ENCODE measurements at regions not wholly inside any gene's neighbourhood (a gene's known extent, or its start where the extent isn't known, plus 50 kb on each side); places are given as distances from the start of the nearest gene placed in this dataset.

DNA sequence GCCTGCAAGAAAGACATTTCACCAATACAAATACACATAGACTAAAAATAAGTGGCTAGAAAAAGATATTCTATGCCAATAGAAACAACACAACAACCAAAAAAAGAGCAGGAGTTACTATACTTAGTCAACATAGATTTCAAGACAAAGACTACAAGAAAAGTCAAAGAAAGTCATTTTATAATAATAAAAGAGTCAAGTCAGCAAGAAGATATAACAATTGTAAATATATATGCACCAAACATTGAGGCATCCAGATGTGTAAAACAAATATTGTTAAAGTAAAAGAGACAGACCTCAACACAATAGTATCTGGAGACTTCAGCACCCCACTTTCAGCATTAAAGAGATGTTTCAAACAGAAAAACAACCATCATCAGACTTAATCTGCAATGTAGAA, 104.6 kb downstream of the AMY1C start:
- no peak for DNase-seq (ENCODE audit: low read depth in 2 of 2)

DNA sequence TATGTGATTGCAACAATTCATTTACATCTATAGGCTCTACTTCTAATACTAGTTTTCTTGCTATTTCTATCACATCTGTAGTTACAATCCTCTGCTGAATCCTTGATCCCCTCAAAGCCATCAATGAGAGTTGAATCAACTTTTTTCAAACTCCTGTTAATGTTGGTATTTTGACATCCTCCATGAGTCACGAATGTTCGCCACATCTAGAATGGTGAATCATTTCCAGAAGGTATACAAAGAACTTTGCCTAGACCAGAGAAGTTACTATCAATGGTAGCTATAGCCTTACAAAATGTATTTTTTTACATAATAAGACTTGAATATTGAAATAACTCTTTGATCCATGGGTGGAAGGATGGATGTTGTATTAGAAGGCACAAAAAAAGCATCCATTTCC, 110.0 kb downstream of the AMY1C start:
- no peak for DNase-seq (ENCODE audit: low read depth in 2 of 2)

DNA sequence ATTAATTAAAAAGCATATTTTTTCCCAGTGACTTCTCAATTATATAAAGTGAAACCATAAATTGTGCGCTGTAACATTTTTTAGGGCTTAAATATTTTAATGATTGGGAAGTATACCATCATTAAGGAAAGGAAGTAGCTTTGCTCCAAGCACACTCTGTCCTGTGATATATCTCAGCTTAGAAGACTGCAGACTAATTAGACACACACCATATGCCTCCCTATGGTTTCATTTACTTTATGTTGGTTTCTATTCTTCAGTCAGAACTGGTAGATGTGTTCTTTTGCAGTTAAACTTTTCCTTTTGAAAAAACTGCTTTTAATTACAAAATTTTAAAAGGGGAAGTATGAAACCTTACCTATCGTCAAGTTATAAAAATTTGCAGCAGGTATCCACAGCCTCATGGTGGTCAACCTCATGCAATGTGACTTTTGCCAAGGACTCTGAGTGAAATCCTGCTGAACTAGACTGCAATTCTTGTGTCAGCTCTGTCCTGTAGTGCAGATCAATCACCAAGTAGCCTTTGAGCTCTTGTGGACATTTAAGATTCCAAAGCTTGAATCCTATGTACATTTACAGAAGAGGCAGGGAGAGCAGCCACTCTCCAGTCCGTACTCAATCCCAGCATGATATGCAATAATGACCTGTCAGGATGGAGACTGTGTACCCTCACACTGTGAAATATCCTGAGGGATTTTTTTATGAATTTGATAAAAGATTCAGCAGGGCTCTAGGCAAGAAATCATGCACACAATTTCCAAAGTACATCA, 149.1 kb downstream of the AMY1C start:
- no peak for DNase-seq (ENCODE audit: low read depth in 2 of 2)

DNA sequence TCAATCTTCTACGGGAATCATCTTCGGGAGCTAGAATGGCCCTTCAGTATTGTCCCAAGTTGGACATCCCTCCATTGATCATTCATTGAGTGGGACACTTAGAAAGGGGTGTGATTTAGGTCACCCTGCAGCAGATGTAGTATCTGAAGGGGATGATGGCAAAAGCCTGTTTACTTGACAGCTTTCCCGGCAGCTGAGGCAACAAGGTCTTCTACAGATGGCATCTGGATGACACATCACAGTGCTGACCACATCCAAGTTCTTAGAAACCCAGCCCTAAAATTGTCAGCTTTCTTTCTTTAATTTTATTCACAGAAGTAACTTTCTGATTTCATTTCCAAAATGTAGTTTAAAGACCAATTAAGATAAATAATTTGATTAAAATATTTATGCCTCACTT, 150.3 kb downstream of the AMY1C start:
- DNase-seq (ENCODE audit: low read depth in 2 of 2) = no peak

DNA sequence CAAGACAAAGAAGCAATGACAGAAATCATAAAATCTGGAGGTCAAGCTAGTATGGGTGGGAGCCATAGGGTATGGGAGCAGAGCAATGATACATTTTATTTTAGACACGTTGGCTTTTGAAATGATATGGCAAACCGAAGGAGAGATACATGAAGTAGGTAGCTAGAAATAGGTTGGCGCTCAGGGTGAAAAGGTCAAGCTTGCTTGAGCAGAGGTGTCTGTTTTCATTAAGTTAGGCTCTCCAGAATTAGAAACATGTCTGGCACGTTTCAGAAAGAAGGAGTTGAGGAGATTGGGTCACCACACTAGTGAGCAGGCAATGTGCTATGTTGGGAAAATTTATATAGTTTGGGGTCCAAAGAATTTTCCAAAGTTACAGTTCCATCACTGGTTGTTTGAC, 151.4 kb downstream of the AMY1C start:
- DNase-seq (ENCODE audit: low read depth in 2 of 2) = no peak

DNA sequence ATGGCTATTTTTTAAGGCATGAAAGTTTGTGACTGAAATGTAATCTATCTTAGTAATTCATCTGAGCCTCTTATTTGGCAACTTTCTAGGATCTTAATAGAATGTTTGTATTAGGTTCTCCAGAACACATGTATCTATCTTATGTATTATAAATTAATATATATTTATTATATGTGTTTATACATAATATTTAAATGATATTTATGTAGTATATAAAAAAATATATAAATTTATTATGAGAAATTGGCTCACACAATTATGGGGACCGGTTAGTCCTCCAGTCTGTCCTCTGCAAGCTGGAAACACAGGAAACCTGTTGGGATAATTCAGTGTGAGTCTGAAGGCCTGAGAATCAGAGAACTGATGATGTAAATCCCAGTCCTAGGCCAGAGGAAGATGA, 155.7 kb downstream of the AMY1C start:
- no peak for DNase-seq (ENCODE audit: low read depth in 2 of 2)

DNA sequence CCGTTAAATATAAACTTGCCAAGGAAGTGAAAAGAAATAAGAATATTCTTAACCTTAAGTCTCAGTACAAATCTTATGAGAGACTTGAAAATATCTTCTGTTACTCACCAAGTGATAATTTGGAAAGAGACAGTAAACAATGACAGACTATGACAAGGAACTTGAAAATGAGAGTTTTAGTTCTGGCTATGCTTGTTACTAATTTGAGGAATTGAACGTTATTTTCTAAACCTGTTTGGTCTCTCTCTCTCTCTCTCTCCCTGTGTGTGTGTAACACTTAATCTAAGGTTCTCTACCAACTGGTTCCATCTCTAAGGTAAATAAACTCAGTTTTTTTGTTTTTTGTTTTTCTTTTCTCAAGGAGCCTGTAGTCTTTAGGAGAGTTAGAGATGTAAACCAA, 161.8 kb downstream of the AMY1C start:
- DNase-seq (ENCODE audit: low read depth in 2 of 2) = no peak

DNA sequence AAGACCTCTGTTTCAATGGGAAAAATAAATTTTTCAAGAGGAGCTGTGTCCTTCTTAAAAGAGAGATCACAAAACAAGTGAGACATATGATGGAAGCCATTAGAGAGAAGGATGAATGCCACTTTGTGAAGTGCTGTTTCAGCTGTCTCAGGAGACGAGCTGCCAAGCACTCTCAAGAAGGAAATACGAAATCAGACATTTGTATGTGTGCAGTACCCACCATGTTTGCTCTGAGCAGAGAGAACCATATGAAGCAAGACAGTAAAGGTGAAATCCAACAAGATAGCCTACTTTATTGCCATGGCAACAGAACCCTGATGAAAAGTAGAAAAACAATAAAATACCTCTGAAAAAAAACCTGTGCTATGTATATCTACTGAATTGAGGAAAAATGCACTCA, 168.1 kb downstream of the AMY1C start:
- no peak for DNase-seq (ENCODE audit: low read depth in 2 of 2)

DNA sequence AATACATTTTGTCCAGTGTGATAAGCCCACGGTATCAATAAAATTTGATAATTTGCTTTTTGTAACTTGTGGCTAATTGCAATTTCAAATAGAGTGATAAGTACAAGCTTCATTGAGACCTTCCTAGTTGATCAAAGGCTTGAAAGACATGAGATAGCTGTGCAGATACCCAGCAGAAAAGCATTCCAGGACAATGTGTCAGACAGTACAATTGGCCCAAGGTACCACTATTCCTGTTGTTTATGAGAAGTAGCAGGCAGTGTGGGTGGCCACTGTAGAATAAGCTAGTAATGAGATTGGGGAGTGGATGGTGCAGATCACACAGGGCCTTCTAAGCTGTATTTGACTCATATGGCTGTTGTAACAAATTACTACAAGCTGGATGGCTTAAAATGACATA, 182.2 kb downstream of the AMY1C start:
- no peak for DNase-seq (ENCODE audit: low read depth in 2 of 2)

DNA sequence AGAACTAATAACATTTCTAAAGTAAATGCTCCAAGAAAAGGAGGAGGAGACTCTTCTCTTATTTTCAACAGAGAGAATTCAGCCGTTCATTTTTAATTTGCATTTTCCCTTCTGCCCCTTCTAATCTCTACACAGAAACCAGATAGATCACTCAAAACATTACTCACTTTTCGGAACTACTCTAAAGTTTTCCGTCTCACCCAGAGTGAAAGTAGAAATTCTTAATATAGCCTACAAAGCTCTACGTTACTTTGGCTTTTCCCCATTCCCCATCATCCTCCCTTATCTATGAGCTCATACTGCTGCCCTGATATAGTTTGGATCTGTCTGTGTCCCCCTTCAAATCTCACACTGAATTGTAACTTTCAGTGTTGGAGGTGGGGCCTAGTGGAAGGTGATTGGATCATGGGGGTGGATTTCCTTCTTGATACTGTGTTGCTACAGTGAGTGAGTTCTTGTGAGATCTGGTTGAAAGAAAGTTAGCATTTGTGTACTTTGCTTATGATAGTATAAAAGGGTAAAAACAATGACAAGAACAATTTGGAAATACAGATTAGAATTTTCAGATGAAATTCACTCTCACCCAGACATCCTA, 188.2 kb downstream of the AMY1C start:
- no peak for DNase-seq (ENCODE audit: low read depth in 2 of 2)

DNA sequence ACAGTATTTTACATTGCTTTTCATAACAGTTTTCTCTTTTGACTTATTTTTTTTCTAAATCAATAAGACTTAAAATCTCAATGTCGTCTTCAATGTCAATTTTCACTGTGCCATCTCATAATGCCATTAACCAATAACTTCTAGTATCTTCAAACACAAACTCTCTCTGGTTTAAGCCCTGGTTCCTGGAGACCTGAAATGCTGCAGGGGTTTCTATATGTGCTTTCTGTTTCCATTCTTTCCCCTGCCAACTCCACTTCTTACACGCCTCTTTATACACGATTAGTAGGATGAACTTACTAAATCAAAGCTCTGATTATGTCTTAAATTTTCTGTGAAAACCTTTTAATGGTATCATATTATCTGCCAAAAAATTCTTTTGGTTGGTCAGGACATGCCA, 191.4 kb downstream of the AMY1C start:
- DNase-seq (ENCODE audit: low read depth in 2 of 2) = no peak

DNA sequence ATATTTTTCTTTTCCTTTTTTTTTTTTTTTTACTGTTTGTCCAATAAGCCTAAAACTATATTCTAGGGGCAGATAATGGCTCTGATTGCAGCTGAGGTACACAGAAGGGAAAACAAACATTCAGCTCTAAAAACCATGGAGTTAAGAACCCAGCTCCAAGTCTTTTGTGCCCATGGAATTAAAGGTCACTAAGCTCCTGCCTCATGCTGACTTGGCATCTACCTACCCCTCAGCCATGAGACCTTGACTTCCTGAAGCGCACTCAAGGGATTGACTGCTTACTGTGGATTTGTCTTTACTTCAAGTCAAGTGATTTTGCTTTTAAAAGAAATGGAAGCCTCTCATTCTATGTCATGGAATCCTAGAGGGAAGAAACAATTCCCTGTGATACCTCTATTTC, 192.3 kb downstream of the AMY1C start:
- DNase-seq (ENCODE audit: low read depth in 2 of 2) = no peak

DNA sequence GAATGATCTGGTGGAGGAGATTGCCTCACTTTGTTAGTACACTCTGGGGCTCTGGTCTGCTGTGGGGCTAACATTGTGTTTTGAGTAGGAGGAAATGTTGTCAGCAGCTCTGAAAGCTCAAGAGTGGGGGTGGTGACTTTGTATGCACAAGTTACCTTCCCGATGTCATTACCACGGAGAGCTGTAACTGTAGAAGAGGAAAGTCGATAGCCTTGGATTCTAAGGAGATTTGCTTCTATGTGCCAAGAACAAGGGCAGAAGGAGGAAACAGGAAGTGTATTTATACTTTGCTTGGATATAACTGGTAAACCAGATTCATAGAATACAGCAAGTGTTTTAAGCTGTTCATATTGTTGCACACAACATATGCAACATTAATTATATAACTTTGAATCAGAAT, 196.1 kb downstream of the AMY1C start:
- DNase-seq (ENCODE audit: low read depth in 2 of 2) = no peak

DNA sequence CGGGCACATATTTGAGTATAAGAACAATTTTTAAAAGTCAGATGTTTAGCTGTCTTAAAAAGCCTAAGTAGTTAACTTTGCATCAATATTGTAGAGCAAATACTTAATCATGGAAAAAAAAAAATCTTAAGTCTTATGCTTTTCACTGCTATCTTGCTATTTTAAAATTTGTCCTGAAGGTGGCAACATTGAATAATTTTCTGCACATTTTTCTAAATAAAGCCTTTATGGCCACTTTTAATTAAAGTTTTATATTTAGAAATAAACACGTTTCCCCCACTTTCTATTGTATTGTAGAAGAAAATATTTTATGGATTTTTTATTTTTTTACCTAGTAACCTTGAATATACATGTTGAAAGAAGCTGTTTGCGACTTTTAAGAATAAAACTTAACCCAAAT, 198.8 kb downstream of the AMY1C start:
- DNase-seq (ENCODE audit: low read depth in 2 of 2) = no peak

DNA sequence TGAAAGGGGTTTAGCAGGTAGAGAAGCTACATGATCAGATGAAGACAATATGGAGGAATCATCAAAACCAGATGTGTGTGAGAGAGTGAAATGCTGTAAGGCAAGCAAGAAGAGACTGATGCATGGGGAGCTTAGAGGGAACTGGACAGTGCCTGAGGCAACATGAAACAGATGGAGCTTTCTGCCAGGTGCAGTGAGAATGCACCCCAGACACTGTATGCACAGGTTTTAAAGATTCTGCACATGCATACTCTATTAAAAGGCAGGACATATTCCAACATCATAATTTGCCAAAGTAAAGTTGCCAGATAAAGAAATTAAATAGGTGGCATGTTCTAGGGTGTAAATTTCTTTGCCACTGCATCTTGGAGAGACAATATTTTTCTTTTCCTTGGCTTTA, 200.1 kb downstream of the AMY1C start:
- DNase-seq (ENCODE audit: low read depth in 2 of 2) = no peak

DNA sequence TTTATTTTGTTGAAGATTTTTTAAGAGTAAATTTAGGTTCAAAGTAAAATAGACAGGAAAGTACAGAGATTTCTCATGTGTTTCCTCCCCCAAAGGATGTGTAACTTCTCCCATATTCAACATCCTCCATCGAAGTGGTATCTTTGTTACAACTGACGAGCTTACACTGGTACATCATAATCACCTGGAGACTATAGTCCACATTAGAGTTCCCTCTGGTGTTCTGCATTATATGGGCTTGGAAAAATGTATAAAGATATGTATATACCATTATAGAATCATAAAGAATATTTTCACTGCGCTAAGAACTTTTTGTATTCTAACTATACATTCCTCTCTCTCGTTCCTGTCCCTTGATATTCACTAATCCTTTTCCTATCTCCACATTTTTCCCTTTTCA, 203.7 kb downstream of the AMY1C start:
- DNase-seq (ENCODE audit: low read depth in 2 of 2) = no peak

DNA sequence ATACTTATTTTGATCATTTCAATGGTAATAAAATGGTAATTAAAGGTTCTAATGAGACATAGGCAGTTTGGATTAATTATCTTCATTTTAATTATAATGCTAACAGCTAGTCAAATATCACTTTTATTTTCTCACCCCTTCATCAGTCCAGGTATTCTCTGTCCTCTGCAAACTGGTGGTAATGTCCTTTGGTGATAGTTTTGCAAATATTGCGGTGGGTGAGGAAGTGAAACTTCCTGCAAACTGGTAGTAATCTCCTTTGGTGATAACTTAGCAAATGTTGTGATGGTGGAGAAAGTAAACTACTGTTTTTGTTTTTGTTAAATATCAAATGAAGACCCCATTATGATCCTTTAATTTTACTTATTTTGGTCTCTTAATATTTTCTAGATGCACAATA, 209.0 kb downstream of the AMY1C start:
- DNase-seq (ENCODE audit: low read depth in 2 of 2) = no peak

DNA sequence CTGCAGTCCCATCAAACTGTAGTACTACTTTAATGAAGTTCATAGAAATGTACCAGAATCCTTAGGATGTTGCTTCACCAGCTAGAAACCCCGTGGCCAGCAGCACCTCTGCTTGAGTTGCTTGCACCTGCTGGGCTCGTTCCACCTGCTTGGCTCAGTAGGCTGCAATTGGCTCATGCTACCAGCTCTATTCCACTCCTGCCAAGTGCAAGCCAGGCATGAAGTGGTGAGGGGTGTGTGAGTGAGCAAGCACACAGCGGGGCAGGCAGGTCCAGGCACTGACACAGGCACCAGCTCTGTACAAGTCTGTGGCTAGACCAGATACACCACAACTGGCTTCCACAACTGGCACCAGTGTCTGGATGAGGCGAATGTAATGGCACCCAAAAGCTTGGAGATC, 209.9 kb downstream of the AMY1C start:
- DNase-seq (ENCODE audit: low read depth in 2 of 2) = no peak

DNA sequence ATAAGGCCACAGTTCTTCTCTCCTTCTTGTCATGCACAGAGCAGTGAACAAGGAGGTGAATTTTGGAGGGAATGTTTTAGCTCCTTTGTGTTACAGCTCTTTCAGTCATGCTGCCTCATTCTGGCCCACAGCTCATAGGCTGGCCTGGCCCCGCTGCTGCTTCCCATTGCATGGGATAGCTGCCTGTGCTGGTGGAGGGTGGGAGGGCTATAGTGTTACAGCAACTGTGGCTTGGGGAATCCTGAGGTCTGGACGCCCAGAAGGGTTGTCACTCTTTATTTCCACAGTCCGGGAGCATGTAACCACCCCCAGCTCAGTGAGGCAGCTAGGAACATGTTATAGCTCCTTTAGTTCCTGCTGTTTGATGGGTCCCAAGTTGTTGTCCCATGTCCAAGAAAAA, 210.3 kb downstream of the AMY1C start:
- DNase-seq (ENCODE audit: low read depth in 2 of 2) = no peak

DNA sequence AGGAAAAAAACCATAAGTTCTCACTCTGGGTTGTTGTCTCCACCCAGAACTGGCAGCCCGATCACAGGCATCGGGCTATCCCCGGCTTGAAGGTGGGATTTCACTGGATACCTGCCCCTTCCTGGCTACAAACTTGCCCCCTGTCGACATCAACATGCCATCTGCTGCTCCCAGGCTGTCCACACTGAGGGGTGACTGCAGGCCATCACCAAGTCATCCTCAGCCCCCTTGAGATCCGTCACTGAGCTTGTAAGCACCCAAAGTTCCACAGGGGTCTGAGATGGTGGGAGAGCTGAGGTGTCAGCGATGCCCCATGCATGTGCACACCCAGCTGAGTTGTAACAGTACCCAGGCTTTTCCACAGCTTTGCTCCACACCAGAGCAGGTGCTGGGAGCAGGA, 211.0 kb downstream of the AMY1C start:
- DNase-seq (ENCODE audit: low read depth in 2 of 2) = no peak

DNA sequence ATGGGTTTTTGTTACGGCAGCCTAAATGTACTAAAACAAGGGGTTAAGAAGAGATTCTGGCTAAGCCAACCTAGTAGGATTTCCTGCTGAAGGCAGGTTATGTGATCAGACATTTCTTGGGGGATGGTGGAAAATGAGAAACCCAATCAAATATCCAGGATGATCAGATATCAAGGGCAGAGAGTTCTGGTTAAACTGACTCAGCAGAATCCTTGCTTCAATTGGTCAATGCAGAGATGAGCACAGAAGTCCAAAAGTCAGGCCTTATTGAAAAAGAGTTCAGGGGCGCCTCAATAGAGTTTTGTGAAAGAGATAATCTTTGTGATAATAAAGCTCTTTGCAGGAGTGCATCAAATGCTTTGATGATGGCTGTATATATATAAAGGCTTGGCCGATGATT, 237.1 kb downstream of the AMY1C start:
- no peak for DNase-seq (ENCODE audit: low read depth in 2 of 2)

DNA sequence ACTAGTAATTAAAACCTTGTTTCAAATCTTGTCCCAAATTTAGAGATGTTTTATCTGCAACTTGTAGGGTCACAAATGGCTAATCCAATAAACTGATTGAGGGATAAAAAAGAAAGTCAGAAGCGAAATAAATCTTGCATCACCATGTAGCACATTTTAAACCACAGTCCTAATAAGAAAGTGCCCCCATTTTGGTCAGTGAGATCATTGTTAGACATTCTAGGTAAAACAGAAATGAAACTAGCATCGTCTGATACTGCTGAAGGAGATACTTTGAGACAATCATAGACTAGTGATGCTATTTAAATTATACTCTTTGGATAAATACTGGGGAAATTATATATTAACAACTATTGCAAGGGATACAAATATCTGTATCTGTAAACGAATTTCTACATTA, 247.9 kb downstream of the AMY1C start:
- no peak for DNase-seq (ENCODE audit: low read depth in 2 of 2)

DNA sequence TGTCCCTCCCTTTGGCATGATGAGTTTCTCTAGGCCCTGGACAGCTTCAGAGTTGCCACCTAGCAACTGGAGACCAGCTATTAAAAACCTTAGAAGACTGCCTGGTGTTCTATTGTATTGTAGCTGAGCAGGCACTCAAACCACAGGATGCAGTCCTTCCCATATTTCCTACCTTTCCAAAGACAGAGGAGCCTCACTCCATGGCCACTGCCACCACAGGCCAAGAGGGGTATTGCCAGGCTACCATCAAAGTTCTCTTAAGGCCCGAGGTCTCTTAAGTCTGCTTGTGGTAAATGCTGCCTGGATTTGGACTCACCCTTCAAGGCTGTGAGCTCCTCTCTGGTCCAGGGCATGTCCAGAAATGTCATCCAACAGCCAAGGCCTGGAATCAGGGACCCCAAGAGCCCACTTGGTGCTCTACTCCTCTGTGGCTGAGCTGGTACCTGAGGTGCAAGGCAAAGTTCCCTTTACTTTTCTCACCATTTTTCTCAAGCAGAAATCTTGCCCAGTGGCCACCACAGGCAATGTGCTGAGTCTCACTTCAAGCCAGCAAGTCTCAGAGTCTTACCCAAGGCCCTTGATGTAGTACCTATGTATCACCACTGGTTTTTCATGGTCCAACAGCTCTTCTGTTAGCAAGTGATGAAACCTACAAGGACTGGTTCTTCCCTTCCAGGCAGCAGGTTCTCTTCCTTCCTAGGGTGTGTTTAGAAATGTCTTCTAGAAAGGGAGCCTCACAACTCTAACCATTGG, 269.4 kb downstream of the AMY1C start:
- DNase-seq (ENCODE audit: low read depth in 2 of 2) = no peak

Measured in fibroblast of skin of left quadriceps (primary cell).